ENCODE measurements at regions not wholly inside any gene's neighbourhood (a gene's known extent, or its start where the extent isn't known, plus 50 kb on each side); places are given as distances from the start of the nearest gene placed in this dataset.

DNA sequence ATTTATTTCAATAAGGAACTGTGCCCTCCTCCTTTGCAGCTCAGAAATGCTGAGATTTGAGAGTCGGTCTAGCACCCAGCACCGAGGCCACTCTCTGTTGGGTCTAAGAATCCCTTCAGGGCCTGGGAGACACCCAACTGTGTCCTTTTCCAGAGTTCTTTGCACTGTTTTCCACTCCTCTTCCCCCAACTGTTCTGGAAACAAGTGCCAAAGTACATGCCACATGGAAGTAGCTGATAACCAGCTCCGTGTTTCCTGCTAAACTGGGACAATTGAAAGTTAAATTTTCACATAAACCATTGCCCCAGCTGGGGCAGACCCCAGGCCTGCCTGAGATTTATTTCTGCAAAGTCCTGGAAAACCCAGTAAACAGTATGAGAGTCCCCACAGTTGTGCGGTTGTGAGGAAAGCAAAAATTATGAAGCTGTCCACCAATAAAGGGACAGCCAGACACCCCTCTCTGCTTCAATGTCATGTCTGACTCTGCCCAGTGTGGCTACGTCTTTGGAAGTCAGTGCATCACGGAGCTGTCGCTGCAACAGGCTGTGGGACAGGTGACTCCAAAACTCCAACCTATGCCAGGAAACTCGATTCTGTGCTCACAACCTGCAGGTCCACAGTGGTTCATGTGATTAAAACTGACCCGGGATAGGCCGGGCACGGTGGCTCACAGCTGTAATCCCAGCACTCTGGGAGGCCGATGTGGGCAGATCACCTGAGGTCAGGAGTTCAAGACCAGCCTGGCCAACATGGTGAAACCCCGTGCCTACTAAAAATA lies 178.0 kb upstream of the AFDN start:
- no peak for DNase-seq (ENCODE audit: low read depth)
- no peak overlapping the region for H3K4me3 ChIP-seq (ENCODE audit: low read length)
- TF ChIP-seq, protein P1, sequence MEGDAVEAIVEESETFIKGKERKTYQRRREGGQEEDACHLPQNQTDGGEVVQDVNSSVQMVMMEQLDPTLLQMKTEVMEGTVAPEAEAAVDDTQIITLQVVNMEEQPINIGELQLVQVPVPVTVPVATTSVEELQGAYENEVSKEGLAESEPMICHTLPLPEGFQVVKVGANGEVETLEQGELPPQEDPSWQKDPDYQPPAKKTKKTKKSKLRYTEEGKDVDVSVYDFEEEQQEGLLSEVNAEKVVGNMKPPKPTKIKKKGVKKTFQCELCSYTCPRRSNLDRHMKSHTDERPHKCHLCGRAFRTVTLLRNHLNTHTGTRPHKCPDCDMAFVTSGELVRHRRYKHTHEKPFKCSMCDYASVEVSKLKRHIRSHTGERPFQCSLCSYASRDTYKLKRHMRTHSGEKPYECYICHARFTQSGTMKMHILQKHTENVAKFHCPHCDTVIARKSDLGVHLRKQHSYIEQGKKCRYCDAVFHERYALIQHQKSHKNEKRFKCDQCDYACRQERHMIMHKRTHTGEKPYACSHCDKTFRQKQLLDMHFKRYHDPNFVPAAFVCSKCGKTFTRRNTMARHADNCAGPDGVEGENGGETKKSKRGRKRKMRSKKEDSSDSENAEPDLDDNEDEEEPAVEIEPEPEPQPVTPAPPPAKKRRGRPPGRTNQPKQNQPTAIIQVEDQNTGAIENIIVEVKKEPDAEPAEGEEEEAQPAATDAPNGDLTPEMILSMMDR (conservative IDR thresholded peaks at IDR 0.05; ENCODE audit: low read depth, low read length): no peak

DNA sequence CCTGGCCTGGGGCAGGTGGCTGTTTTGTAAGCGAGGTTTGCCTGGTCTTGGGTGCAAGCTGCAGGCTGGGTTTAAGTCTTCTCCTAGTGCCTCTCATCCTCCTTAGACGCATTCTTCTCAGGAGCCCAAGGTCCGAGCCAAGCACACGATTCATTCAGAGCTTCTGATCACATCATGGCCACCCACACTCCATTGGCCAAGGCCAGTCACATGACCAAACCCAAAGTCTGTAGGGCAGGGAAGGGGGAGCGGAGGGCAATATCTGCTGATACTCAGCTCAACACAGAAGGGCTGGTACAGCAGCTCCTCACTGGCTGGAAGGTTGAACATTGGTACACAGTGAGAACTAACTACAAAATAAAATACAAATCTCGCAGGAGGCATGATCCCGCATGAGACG lies 177.2 kb upstream of the AFDN start:
- no peak overlapping the region for H3K4me3 ChIP-seq (ENCODE audit: low read length)
- DNase-seq (ENCODE audit: low read depth): no peak
- TF ChIP-seq, protein P1 (conservative IDR thresholded peaks at IDR 0.05; ENCODE audit: low read depth, low read length): no peak

DNA sequence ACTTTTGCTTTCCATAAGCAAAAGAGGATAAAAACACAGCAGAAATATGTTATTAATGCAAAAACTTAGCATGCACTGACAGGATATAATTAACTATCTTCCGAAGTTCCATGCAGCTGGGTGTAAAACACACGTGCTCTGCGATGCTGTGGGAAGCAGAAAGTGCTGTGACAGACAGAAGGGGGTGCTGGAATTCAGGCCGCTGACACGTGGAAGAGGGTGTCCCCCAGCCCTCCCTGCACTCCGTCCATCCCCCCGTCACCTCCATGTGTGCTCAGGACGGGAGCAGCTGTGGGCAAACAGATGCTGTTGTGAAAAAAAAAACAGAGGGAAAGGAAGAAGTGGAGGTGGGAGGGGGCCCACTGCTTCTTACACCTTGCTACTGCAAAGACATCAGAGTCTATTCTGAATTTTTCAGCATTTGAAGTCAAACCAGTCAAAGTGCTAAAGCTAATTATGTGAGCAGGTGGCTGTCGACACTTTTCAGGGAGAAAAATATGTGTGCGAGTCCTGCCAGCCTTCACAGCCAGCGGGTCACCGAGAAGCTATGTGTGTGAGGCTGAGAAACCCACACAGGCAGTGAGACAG lies 175.9 kb upstream of the AFDN start:
- DNase-seq (ENCODE audit: low read depth): no peak
- H3K4me3 ChIP-seq (ENCODE audit: low read length): no peak overlapping the region
- TF ChIP-seq, protein P1 (conservative IDR thresholded peaks at IDR 0.05; ENCODE audit: low read depth, low read length): no peak

DNA sequence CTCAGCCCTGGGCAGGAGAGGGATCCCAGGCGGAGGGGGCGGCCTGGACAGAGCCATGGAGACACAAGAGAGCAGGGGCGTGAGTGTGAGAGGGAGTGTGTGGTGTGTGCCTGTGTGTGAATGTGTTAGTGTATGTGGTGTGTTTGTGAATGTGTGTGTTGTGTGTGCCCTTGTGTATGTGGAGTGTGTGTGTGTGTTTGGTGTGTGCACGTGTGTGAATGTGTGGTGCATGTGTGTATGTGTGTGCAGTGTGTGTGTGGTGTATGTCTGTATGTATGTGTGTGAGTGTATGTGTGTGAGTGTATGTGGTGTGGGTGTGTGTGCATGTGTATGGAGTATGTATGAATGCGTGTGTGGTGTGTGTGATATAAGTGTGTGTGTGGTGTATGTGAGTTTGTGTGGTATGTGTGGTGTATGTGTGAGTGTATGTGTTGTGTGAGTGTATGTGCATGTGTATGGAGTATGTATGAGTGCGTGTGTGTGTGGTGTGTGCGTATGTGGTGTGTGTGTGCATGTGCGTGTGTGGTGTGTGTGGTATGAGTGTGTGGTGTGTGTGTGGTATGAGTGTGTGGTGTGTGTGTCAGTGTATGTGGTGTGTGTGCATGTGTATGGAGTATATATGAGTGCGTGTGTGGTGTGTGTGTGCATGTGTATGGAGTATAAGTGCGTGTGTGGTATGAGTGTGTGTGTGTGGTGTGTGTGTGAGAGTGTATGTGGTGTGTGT lies 175.2 kb upstream of the AFDN start:
- TF ChIP-seq, protein P1 (conservative IDR thresholded peaks at IDR 0.05; ENCODE audit: low read depth, low read length): no peak
- DNase-seq (ENCODE audit: low read depth): no peak
- H3K4me3 ChIP-seq (ENCODE audit: low read length): no peak overlapping the region

DNA sequence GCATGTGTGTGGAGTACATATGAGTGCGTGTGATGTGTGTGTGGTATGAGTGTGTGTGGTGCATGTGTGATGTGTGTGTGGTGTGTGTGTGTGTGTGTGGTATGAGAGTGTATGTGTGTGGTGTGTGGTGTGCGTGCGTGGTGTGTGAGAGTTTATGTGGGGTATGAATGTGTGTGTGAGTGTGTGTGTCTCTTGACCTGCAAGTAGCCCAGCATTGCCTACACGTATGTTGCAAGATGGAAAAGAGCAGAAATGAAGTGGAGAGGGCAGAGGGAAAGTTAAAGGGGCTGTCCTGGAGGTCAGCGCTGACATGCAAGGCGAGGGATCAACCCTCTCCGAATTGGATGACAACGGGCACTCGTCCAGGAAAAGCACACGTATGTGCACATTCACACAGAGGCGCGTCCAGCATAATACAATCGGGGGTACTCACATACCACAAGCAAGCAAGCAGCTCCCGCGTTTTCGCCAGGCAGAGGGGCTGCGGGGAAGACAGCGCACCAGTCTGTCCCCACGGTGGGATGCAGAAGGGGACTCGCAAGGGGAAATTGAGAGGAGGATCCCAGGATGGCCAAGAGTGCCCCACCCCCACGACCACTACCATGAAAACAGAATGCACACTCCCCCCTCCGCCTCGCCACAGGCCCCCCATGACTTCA lies 174.5 kb upstream of the AFDN start:
- DNase-seq (ENCODE audit: low read depth): no peak
- TF ChIP-seq, protein P1 (conservative IDR thresholded peaks at IDR 0.05; ENCODE audit: low read depth, low read length): no peak
- H3K4me3 ChIP-seq (ENCODE audit: low read length): no peak overlapping the region

DNA sequence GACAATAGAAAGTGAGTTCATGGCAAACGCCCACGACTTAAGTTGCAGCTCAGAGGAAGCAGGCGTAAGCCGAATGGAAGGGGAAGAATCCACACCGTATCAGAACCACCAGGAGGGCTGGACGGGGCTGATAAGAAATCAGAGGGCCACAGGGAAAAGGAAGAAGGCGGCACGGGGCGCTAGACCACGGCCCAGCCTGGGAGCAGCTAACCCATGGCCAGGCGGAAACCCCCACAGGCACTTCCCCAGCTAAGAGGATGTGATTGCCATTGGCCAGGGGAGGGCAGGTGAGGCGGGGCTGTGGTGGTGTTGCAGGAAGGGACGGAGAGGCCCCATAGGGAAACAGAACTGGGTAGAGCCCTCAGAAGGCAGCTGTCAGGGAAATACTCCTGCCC lies 174.0 kb upstream of the AFDN start:
- TF ChIP-seq, protein P1 (conservative IDR thresholded peaks at IDR 0.05; ENCODE audit: low read depth, low read length): no peak
- no peak for DNase-seq (ENCODE audit: low read depth)
- H3K4me3 ChIP-seq (ENCODE audit: low read length): no peak overlapping the region

Data from retinal pigment epithelial cell (primary cell).